ENCODE measurements at regions not wholly inside any gene's neighbourhood (a gene's known extent, or its start where the extent isn't known, plus 50 kb on each side); places are given as distances from the start of the nearest gene placed in this dataset.

DNA sequence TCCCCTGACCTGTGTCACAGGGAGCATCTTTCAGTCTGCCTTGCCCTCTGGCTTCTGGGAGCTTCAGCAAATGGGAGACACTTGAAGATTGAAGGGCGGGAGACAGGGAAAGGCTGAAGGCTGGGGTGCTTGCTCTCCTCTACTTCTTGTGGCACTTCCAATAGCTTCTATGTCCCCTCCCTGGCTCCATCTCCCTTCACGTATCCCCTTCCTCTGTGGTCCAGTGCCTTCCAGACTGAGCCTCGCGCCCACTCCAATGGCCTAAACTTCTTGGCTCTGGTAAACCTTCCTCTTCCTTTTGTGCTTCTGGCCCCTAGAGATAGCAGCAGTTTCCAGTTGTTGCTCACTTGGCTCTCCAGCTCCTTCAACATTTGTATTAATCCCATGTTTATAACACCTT, 69.8 kb upstream of the TOPAZ1 start (continued):
- TF ChIP-seq, protein P1, sequence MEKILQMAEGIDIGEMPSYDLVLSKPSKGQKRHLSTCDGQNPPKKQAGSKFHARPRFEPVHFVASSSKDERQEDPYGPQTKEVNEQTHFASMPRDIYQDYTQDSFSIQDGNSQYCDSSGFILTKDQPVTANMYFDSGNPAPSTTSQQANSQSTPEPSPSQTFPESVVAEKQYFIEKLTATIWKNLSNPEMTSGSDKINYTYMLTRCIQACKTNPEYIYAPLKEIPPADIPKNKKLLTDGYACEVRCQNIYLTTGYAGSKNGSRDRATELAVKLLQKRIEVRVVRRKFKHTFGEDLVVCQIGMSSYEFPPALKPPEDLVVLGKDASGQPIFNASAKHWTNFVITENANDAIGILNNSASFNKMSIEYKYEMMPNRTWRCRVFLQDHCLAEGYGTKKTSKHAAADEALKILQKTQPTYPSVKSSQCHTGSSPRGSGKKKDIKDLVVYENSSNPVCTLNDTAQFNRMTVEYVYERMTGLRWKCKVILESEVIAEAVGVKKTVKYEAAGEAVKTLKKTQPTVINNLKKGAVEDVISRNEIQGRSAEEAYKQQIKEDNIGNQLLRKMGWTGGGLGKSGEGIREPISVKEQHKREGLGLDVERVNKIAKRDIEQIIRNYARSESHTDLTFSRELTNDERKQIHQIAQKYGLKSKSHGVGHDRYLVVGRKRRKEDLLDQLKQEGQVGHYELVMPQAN (conservative IDR thresholded peaks at IDR 0.05): no peak
- TF ChIP-seq, protein P2, sequence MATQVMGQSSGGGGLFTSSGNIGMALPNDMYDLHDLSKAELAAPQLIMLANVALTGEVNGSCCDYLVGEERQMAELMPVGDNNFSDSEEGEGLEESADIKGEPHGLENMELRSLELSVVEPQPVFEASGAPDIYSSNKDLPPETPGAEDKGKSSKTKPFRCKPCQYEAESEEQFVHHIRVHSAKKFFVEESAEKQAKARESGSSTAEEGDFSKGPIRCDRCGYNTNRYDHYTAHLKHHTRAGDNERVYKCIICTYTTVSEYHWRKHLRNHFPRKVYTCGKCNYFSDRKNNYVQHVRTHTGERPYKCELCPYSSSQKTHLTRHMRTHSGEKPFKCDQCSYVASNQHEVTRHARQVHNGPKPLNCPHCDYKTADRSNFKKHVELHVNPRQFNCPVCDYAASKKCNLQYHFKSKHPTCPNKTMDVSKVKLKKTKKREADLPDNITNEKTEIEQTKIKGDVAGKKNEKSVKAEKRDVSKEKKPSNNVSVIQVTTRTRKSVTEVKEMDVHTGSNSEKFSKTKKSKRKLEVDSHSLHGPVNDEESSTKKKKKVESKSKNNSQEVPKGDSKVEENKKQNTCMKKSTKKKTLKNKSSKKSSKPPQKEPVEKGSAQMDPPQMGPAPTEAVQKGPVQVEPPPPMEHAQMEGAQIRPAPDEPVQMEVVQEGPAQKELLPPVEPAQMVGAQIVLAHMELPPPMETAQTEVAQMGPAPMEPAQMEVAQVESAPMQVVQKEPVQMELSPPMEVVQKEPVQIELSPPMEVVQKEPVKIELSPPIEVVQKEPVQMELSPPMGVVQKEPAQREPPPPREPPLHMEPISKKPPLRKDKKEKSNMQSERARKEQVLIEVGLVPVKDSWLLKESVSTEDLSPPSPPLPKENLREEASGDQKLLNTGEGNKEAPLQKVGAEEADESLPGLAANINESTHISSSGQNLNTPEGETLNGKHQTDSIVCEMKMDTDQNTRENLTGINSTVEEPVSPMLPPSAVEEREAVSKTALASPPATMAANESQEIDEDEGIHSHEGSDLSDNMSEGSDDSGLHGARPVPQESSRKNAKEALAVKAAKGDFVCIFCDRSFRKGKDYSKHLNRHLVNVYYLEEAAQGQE (IDR thresholded peaks at IDR 0.05; ENCODE audit: low read depth, low read length): no peak
- TF ChIP-seq CEBPZ (IDR thresholded peaks at IDR 0.05; ENCODE audit: low read depth, low read length): no peak
- TF ChIP-seq HSF1 (IDR thresholded peaks at IDR 0.05; ENCODE audit: low read depth, low read length): no peak
- TF ChIP-seq SUPT20H (IDR thresholded peaks at IDR 0.05; ENCODE audit: borderline replicate concordance, control insufficient read depth, low read depth, low read length): no peak
- TF ChIP-seq STAT3 (IDR thresholded peaks at IDR 0.05; ENCODE audit: low read depth, low read length): no peak
- TF ChIP-seq SREBF1 (IDR thresholded peaks at IDR 0.05; ENCODE audit: low read length): no peak
